Kasumi-1 (cell line): ENCODE measurements at regions not wholly inside any gene's neighbourhood (a gene's known extent, or its start where the extent isn't known, plus 50 kb on each side); places are given as distances from the start of the nearest gene placed in this dataset.

ENCODE experiments used
- DNase-seq, 2 experiments: peaks; one replicate each; lab custom pipeline; 2025; lab: John Stamatoyannopoulos, UW

- no peak for DNase-seq
Observed at GRCh38 chr7:27462575-27463270, 200.0 kb downstream of the HIBADH start.

- no peak for DNase-seq
Observed at GRCh38 chr7:27464970-27465369, 197.7 kb downstream of the HIBADH start.

- DNase-seq, result no peak
Observed at GRCh38 chr7:27466703-27467102, 196.0 kb downstream of the HIBADH start.

GRCh38 chr7:27472043-27472442, 190.6 kb downstream of the HIBADH start:
- DNase-seq, result no peak
